Endothelial cell of umbilical vein (primary cell): ENCODE measurements at regions not wholly inside any gene's neighbourhood (a gene's known extent, or its start where the extent isn't known, plus 50 kb on each side); places are given as distances from the start of the nearest gene placed in this dataset.

Source experiments
- BruUV-seq: library from RNA; stranded (reverse); fragments of 400-500 nt; replicated peaks from 2 replicates; lab custom pipeline; 2021; lab: Mats Ljungman, UMichigan
- CTCF ChIA-PET: fragments of 300-600, 350-600 bp; sonication (Branson Sonifier 250); formaldehyde crosslinking; loops from one replicate; lab custom pipeline; 2021; ENCODE audit warnings: antibody characterized with exemption, inconsistent platforms; lab: Charles Lee
- POLR2A ChIA-PET: fragments of 300-600, 350-600 bp; sonication (Branson Sonifier 250); formaldehyde crosslinking; loops from one replicate; lab custom pipeline; 2021; ENCODE audit warnings: antibody characterized with exemption, inconsistent platforms; lab: Charles Lee
- DNase-seq: peaks from one replicate; pipeline ENCODE4 v3.0.0-alpha.2; 2011; ENCODE audit warnings: low read depth, low spot score
- FAIRE-seq: peaks from 2 replicates; lab custom pipeline; 2011; peaks lifted over from hg19 to GRCh38; lab: Jason Lieb, UNC
- H2AFZ ChIP-seq: 2 replicates; pipeline ENCODE4 v1.6.0; 2012; ENCODE audit warnings: low read depth, low read length, control low read depth, inconsistent platforms
- H3K27ac ChIP-seq: 2 replicates; pipeline ENCODE4 v1.5.1; 2011; ENCODE audit warnings: low read depth, mild to moderate bottlenecking, control low read depth, low read length, moderate library complexity; ENCODE audit not compliant: insufficient read depth
- H3K27me3 ChIP-seq, 2 experiments: 2 replicates each; pipeline versions ENCODE4 v1.6.0 to v1.6.1; 2011; ENCODE audit warnings: low read length in 2 of 2, mixed read lengths in 1 of 2; ENCODE audit not compliant: control insufficient read depth in 2 of 2, insufficient read depth in 2 of 2
- H3K36me3 ChIP-seq, 2 experiments: 2 replicates in 1 of 2; 3 replicates in 1 of 2; pipeline ENCODE4 v1.5.1; 2011; ENCODE audit warnings: low read length in 2 of 2, mild to moderate bottlenecking in 1 of 2, moderate library complexity in 1 of 2; ENCODE audit not compliant: control insufficient read depth in 2 of 2, insufficient read depth in 2 of 2; ENCODE audit errors: extremely low read depth in 1 of 2
- H3K4me1 ChIP-seq: 3 replicates; pipeline ENCODE4 v1.5.1; 2011; ENCODE audit warnings: mild to moderate bottlenecking, low read length; ENCODE audit not compliant: control insufficient read depth, insufficient read depth; ENCODE audit errors: extremely low read depth
- H3K4me2 ChIP-seq: 2 replicates; pipeline ENCODE4 v1.6.1; 2011; ENCODE audit warnings: low read length, control low read depth, mixed read lengths; ENCODE audit not compliant: insufficient read depth
- H3K4me3 ChIP-seq, 3 experiments: fragments of 200-600 bp in 1 of 3; sonication (generic), shearing (Covaris generic) in 1 of 3; replicated peaks in 1 of 3; 2 replicates each; pipeline ENCODE4 v1.5.1; 2011 to 2016; ENCODE audit warnings: control low read depth in 3 of 3, low read length in 3 of 3, mild to moderate bottlenecking in 2 of 3, inconsistent platforms in 1 of 3, low read depth in 1 of 3, moderate library complexity in 1 of 3; ENCODE audit not compliant: insufficient read depth in 1 of 3
- H3K79me2 ChIP-seq: 2 replicates; pipeline ENCODE4 v1.6.0; 2012; ENCODE audit warnings: low read length, inconsistent platforms; ENCODE audit not compliant: control insufficient read depth, insufficient read depth
- H3K9ac ChIP-seq: replicated peaks from 2 replicates; pipeline ENCODE3; 2011; ENCODE audit warnings: low read length, control low read depth; ENCODE audit not compliant: insufficient read depth; ENCODE audit errors: extremely low read depth
- H3K9me1 ChIP-seq: replicated peaks from 3 replicates; pipeline ENCODE4 v1.6.0; 2011; ENCODE audit warnings: mild to moderate bottlenecking, low read length; ENCODE audit not compliant: control insufficient read depth, insufficient read depth; ENCODE audit errors: extremely low read depth
- H3K9me3 ChIP-seq: replicated peaks from 2 replicates; pipeline ENCODE4 v1.5.1; 2012; ENCODE audit warnings: low read length, inconsistent platforms; ENCODE audit not compliant: control insufficient read depth, insufficient read depth
- H4K20me1 ChIP-seq: replicated peaks from 2 replicates; pipeline ENCODE3; 2011; ENCODE audit warnings: mild to moderate bottlenecking, low read length; ENCODE audit not compliant: control insufficient read depth, insufficient read depth; ENCODE audit errors: extremely low read depth
- EZH2 ChIP-seq: IDR thresholded peaks from 2 replicates; pipeline ENCODE4 v1.6.1; 2012; ENCODE audit warnings: borderline replicate concordance, low read depth, mild to moderate bottlenecking, moderate library complexity, low read length, inconsistent platforms; ENCODE audit not compliant: severe bottlenecking
- FOS ChIP-seq: IDR thresholded peaks from 2 replicates; pipeline ENCODE4 v1.6.1; 2011; ENCODE audit warnings: mild to moderate bottlenecking, low read length, moderate library complexity, borderline replicate concordance; ENCODE audit not compliant: insufficient read depth
- GATA2 ChIP-seq: IDR thresholded peaks from 2 replicates; pipeline ENCODE4 v1.7.0; 2011; ENCODE audit warnings: low read depth, mild to moderate bottlenecking, moderate library complexity, mixed read lengths, low read length; ENCODE audit not compliant: insufficient read length, insufficient read depth
- JUN ChIP-seq: IDR thresholded peaks from 2 replicates; pipeline ENCODE4 v1.6.1; 2011; ENCODE audit warnings: borderline replicate concordance, low read depth; ENCODE audit not compliant: insufficient read length, insufficient read depth
- MYC ChIP-seq: IDR thresholded peaks from one replicate; pipeline ENCODE4 v1.6.1; 2011; ENCODE audit warnings: mild to moderate bottlenecking, low read depth, low read length
- POLR2A ChIP-seq: IDR thresholded peaks from 2 replicates; pipeline ENCODE4 v1.6.1; 2012; ENCODE audit warnings: low read depth, mild to moderate bottlenecking, control low read depth, low read length
- POLR2AphosphoS5 ChIP-seq: IDR thresholded peaks from 2 replicates; pipeline ENCODE4 v1.6.1; 2012; ENCODE audit warnings: low read depth, mild to moderate bottlenecking, control low read depth, low read length, moderate library complexity; ENCODE audit not compliant: insufficient read depth
- dilution Hi-C: fragments of 300-500 bp; cut with MboI; formaldehyde crosslinking; loops from one replicate; pipeline ENCODE4 v1.15.0; 2019; ENCODE audit warnings: low sequenced_read_pairs; ENCODE audit not compliant: extremely low pct_ligation_motif_present
- intact Hi-C: fragments of 100-400 bp; cut with micrococcal nuclease; formaldehyde crosslinking; loops from one replicate; pipeline ENCODE4 v1.10.0; 2022
- TF ChIP-seq, protein P1 (sequence below), 2 donors: IDR thresholded peaks; 1 replicate in 1 of 2; 2 replicates in 1 of 2; pipeline ENCODE4 v1.5.1; 2011; ENCODE audit warnings: low read length in 2 of 2, mild to moderate bottlenecking in 2 of 2, moderate library complexity in 2 of 2, control low read depth in 1 of 2, inconsistent platforms in 1 of 2, low read depth in 1 of 2; ENCODE audit not compliant: insufficient read depth in 1 of 2; ENCODE audit errors: extremely low read depth in 1 of 2
- TF ChIP-seq, protein P2 (sequence below): IDR thresholded peaks from 2 replicates; pipeline ENCODE4 v1.6.1; 2011; ENCODE audit not compliant: insufficient read depth, insufficient read length

DNA sequence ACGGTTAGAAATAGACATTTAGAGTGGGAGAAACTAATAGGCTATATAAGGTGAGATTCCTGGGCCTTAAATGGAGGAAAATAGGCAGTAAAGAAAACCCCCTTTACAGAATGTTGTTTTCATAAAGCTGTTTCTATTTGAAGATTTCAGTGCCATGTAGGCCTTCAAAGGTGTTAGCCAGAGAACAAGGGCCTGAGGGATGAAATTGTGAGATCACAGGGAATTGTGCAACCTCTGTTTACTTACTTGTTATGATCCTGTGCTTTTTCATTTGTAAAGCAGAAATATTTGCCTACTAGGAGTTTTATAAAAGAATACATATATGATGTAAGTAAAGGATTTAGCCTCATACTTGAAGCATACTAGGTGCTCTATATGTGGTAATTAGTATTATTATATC lies 272.9 kb upstream of the ARX start:
- no peaks in the 10 kb centered on the region for H3K27me3 ChIP-seq
- no peak for TF ChIP-seq GATA2
- no peak for TF ChIP-seq FOS
- TF ChIP-seq JUN, result no peak
- TF ChIP-seq, protein P1, sequence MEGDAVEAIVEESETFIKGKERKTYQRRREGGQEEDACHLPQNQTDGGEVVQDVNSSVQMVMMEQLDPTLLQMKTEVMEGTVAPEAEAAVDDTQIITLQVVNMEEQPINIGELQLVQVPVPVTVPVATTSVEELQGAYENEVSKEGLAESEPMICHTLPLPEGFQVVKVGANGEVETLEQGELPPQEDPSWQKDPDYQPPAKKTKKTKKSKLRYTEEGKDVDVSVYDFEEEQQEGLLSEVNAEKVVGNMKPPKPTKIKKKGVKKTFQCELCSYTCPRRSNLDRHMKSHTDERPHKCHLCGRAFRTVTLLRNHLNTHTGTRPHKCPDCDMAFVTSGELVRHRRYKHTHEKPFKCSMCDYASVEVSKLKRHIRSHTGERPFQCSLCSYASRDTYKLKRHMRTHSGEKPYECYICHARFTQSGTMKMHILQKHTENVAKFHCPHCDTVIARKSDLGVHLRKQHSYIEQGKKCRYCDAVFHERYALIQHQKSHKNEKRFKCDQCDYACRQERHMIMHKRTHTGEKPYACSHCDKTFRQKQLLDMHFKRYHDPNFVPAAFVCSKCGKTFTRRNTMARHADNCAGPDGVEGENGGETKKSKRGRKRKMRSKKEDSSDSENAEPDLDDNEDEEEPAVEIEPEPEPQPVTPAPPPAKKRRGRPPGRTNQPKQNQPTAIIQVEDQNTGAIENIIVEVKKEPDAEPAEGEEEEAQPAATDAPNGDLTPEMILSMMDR (IDR thresholded peaks at IDR 0.05; ENCODE audit: extremely low read depth in 1 of 2, insufficient read depth in 1 of 2, low read depth in 1 of 2, low read length in 2 of 2), result no peak
- no peak for TF ChIP-seq EZH2
- TF ChIP-seq POLR2A, result no peak
- TF ChIP-seq, protein P2, sequence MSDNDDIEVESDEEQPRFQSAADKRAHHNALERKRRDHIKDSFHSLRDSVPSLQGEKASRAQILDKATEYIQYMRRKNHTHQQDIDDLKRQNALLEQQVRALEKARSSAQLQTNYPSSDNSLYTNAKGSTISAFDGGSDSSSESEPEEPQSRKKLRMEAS, result no peak
- TF ChIP-seq MYC, result no peak
- TF ChIP-seq POLR2AphosphoS5, result no peak

More for the DNA sequence above, 272.9 kb upstream of the ARX start:
- FAIRE-seq (no peak), DNase-seq (no peak)
- H4K20me1 ChIP-seq, result no peaks in the 10 kb centered on the region
- no peak overlapping the region for H2AFZ ChIP-seq
- no peaks in the 10 kb centered on the region for H3K9me3 ChIP-seq
- intact Hi-C loops (no loop called here), dilution Hi-C loops (no loop called here)
- H3K79me2 ChIP-seq, result no peaks in the 10 kb centered on the region
- no peak overlapping the region for H3K4me2 ChIP-seq
- H3K9ac ChIP-seq, result no peak overlapping the region
- no TSS peak for BruUV-seq
- POLR2A ChIA-PET, result no interaction called here
- no peaks in the 10 kb centered on the region for H3K9me1 ChIP-seq
- H3K4me3 ChIP-seq, result no peak overlapping the region
- H3K4me1 ChIP-seq, result no peaks in the 10 kb centered on the region
- CTCF ChIA-PET, result no interaction called here
- H3K27ac ChIP-seq, result no peak overlapping the region
- H3K36me3 ChIP-seq, result no peaks in the 10 kb centered on the region
